ENCODE measurements at regions not wholly inside any gene's neighbourhood (a gene's known extent, or its start where the extent isn't known, plus 50 kb on each side); places are given as distances from the start of the nearest gene placed in this dataset.

- no peak for TF ChIP-seq CTCF (IDR thresholded peaks at IDR 0.05; ENCODE audit: extremely low read depth, missing control alignments)
- no peak for DNase-seq (ENCODE audit: low spot score)
These were observed 1019.4 kb downstream of the BRD1 start for GRCh38 chr22:48808038-48808960.

- TF ChIP-seq CTCF (IDR thresholded peaks at IDR 0.05; ENCODE audit: extremely low read depth, missing control alignments) = no peak
- DNase-seq (ENCODE audit: low spot score) = no peak
These were observed 1020.5 kb downstream of the BRD1 start for GRCh38 chr22:48807155-48807554.

DNA sequence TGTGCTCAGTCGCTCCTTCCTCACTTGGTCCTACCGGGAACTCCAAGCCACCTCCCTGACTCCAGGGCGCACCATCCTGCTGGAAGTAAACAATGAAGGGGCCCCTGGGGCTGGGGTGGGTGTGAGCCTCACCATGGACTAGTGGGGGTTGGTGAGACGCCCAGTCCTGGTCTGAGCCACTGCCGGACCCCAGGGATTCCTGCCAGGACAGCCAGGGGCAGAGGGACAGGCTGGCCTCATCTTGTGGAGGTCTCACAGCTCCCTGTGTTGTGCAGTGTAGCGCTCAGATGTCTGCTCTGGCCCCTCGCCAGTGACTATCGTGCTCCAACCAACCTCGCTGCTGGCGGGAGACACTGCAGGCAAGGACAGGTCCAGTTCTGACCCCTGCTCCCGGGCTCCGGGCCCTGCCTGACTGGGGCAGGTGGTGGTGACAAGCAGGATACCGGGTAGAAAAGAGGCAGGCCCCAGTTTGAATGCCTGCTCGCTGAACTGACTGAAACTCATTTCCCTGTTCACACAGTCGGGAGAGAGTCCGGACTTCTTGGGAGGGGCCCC, 1021.4 kb downstream of the BRD1 start:
- no peak for TF ChIP-seq CTCF (IDR thresholded peaks at IDR 0.05; ENCODE audit: extremely low read depth, missing control alignments)
- DNase-seq (ENCODE audit: low spot score) = no peak

DNA sequence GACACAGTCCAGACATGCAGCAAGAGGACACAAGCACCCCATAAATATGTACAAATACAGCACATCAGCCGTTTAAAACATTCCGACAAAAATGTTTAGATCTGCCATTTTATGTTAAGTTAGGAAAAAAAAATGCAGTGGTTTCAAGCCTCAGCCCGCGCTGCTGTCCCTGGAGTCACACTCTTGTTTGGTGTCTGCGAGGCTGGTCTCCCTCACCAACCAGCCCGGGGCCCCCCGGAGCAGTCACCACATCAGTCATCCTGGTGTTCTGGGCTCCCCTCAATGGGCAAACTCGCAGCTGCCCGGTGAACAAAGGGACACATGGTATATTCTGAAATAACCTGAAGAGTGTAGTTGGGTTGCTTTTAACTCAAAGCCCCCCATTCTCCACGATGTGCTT, 1022.2 kb downstream of the BRD1 start:
- TF ChIP-seq CTCF (IDR thresholded peaks at IDR 0.05; ENCODE audit: extremely low read depth, missing control alignments) = no peak
- no peak for DNase-seq (ENCODE audit: low spot score)

DNA sequence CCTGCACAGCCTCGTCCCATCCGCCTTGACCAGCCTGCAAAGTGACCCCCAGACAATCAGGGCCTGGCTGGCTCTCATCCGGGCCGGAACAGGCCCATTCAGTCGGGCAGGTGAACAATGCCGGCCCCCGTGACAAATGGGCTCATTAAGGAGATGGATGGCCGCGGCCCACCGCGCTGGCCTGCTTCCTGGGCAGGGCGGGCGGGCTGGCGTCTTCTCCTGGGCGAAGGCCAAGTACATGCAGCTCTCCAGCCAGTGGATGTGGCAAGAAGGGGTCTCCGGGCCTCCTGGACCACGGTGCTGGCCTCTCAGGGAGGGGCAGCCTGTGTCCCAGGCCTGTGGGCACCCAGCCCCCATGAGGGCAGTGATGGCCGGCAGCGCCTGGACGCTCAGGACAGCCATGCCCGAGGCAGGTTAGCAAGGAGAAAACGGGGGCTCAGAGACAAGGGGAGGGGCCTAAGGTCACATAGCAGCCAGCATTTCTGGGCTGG, 1022.8 kb downstream of the BRD1 start:
- DNase-seq (ENCODE audit: low spot score) = no peak
- no peak for TF ChIP-seq CTCF (IDR thresholded peaks at IDR 0.05; ENCODE audit: extremely low read depth, missing control alignments)

GRCh38 chr22:48803948-48804810, 1023.5 kb downstream of the BRD1 start:
- no peak for DNase-seq (ENCODE audit: low spot score)
- TF ChIP-seq CTCF (IDR thresholded peaks at IDR 0.05; ENCODE audit: extremely low read depth, missing control alignments) = no peak

Measured in GM20000 (cell line).